AG04449 (cell line): ENCODE measurements at regions not wholly inside any gene's neighbourhood (a gene's known extent, or its start where the extent isn't known, plus 50 kb on each side); places are given as distances from the start of the nearest gene placed in this dataset.
"Not testable (repeated sequence)": the region's sequence is repeated elsewhere in the genome, so short reads cannot be mapped to it uniquely, and the experiment has no call there.

ENCODE experiments used
- CTCF ChIA-PET: fragments of 350-600 bp; formaldehyde crosslinking; extraction: SDS; loops from one replicate; lab custom pipeline; 2021; ENCODE audit warnings: antibody characterized with exemption; lab: Yijun Ruan, JAX
- POLR2A ChIA-PET: fragments of 400-600, 350-600 bp; formaldehyde crosslinking; extraction: SDS; loops from one replicate; lab custom pipeline; 2020; ENCODE audit warnings: antibody characterized with exemption, inconsistent platforms; lab: Yijun Ruan, JAX
- DNase-seq: peaks from one replicate; pipeline ENCODE4 v3.0.0-alpha.2; 2010; ENCODE audit warnings: low read depth, low spot score
- H3K4me3 ChIP-seq: 2 replicates; pipeline ENCODE4 v1.5.1; 2011; ENCODE audit warnings: low read depth, mild to moderate bottlenecking, control low read depth, low read length
- TF ChIP-seq, protein P1 (sequence below): IDR thresholded peaks from one replicate; pipeline ENCODE4 v1.5.1; 2011; ENCODE audit warnings: mild to moderate bottlenecking, moderate library complexity, low read length, control low read depth, inconsistent platforms; ENCODE audit not compliant: insufficient read depth; ENCODE audit errors: missing control alignments

DNA sequence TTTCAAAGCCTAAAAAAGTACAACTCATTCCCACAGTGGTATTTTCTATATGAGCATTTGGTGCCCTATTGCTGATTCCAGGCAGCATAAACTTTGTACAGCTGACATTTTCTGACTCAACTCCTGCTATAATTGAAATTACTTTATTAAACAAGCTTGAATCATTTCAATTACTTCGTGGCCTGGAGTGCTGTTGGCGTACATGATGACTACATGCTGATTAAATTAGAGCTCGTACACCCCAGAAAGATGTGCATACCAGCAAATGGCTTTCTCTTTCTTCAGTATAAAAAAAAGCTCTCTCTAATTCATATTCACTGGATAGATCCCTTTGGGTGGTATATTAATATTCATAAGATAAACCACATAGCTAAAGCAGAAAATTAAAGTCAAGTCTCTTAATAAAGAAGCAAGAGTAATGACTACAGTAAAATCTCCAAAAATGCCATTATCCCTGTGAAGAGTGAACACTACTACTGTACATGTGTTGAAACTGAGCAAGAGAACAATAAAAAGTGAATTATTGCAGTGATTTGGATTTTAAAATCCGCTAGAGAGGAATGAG, 245.0 kb upstream of the IGFBP7 start:
- no peak overlapping the region for H3K4me3 ChIP-seq
- POLR2A ChIA-PET, result no interaction called here
- TF ChIP-seq, protein P1, sequence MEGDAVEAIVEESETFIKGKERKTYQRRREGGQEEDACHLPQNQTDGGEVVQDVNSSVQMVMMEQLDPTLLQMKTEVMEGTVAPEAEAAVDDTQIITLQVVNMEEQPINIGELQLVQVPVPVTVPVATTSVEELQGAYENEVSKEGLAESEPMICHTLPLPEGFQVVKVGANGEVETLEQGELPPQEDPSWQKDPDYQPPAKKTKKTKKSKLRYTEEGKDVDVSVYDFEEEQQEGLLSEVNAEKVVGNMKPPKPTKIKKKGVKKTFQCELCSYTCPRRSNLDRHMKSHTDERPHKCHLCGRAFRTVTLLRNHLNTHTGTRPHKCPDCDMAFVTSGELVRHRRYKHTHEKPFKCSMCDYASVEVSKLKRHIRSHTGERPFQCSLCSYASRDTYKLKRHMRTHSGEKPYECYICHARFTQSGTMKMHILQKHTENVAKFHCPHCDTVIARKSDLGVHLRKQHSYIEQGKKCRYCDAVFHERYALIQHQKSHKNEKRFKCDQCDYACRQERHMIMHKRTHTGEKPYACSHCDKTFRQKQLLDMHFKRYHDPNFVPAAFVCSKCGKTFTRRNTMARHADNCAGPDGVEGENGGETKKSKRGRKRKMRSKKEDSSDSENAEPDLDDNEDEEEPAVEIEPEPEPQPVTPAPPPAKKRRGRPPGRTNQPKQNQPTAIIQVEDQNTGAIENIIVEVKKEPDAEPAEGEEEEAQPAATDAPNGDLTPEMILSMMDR, result no peak
- CTCF ChIA-PET, result interaction anchor here (1.2 kb wide), 1 partner anchor 192 kb away, joined by 6 read pairs; no protein-coding TSS in a partner anchor
- DNase-seq, result no peak

DNA sequence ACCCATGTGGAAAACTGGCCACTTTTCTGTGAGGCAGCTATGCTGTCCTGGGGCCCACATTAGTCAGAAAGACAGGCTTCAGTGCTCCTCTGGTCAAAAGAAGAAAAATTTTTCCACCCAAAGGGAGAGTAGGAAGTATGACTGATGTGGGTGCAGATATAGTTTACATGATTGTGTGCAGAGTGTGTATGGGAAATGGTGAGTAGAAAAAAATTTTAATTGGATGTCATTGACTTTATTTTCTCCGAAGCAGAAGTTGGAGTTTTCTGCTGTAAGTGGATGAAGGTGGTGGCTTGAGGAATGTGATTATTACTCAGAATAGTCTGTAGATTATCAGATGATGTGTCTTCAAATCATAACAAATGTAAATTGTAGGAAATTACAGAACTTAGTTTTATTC, 241.5 kb upstream of the IGFBP7 start:
- TF ChIP-seq, protein P1, result no peak
- CTCF ChIA-PET, result interaction anchor here (1.7 kb wide), 1 partner anchor 12 kb away, joined by 4 read pairs; no protein-coding TSS in a partner anchor
- POLR2A ChIA-PET, result no interaction called here
- no peak for DNase-seq
- no peak overlapping the region for H3K4me3 ChIP-seq

DNA sequence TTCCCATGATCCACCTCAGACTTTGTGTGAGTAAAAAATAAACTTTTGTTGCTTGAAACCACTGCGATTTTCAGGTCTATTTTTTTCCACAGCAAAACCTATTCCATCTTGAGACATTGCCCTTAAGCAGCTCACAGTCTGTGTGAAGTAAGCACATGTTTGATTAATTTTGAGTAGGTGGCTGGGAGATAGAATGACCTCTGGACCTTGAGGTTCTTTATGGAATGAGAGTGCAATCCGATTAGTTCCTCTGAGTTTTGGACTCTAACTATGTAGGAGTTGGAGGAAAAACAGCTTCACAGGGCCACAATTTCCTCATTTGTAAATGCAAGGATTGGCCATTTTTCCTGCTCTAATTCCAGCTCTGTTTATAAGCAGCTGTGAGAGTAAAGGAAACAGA, 234.1 kb upstream of the IGFBP7 start:
- POLR2A ChIA-PET, result no interaction called here

DNA sequence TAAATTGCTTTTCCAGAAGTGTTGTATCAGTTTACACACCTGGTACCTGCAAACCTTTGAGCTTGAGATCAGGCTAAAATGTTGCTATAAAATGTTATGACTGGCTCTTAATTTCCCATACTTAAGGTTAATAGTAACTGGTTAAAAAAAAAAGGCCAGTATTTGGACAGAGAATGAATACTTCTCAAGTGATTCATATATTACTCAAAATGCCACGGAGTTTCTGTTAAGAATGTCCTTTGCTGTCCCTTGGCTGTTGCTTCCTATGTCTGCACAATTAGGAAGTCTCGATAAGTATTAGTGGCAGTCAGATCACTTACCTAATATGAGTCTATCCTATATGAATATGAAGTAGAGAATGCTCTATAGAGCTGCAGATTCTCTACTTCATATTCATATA, 232.2 kb upstream of the IGFBP7 start:
- ChIA-PET POLR2A (interaction anchor here (0.6 kb wide), 1 partner anchor 33 kb away, joined by 3 read pairs; no protein-coding TSS in a partner anchor), CTCF (no interaction called here)
- DNase-seq, result no peak
- no peak overlapping the region for H3K4me3 ChIP-seq
- TF ChIP-seq, protein P1, result no peak

More for the DNA sequence above, 234.1 kb upstream of the IGFBP7 start:
- CTCF ChIA-PET, result no interaction called here
- H3K4me3 ChIP-seq, result no peak overlapping the region
- DNase-seq, result no peak
- TF ChIP-seq, protein P1, result no peak

DNA sequence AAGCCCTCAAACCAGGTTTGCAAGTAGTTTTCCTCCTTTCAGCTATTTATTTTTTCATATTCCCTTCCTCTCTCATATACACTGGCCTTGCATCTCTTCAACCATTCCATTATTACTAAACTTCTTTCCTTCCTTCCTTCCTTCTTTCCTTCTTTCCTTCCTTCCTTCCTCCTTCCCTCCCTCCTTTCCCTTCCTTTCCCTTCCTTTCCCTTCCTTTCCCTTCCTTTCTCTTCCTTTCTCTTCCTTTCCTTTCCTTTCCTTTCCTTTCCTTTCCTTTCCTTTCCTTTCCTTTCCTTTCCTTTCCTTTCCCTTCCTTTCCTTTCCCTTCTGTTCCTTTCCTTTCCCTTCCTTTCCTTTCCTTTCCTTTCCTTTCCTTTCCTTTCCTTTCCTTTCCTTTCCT, 228.7 kb upstream of the IGFBP7 start:
- POLR2A ChIA-PET, H3K4me3 ChIP-seq, CTCF ChIA-PET, DNase-seq: not testable (repeated sequence)

DNA sequence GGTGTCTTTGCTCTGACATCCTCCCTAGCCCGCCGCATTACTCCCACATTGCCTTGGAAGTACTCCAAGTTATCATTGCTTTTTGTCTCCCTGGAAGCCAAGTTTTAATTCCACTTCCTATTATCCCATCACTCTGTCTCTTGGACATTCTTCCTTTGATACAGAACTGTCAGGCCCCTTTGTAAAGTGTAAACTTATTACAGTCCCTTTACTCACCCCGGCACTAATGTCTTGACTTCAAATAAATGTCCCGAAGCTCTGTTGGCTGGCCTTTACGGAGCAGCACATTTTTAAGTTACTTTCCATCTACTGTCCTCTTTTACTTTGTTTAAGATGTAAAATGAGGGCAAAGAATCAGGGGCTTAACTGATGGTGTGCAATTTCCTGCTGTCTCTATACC, 223.5 kb upstream of the IGFBP7 start:
- H3K4me3 ChIP-seq, result no peak overlapping the region
- ChIA-PET POLR2A (no interaction called here), CTCF (no interaction called here)
- TF ChIP-seq, protein P1, result no peak
- no peak for DNase-seq

DNA sequence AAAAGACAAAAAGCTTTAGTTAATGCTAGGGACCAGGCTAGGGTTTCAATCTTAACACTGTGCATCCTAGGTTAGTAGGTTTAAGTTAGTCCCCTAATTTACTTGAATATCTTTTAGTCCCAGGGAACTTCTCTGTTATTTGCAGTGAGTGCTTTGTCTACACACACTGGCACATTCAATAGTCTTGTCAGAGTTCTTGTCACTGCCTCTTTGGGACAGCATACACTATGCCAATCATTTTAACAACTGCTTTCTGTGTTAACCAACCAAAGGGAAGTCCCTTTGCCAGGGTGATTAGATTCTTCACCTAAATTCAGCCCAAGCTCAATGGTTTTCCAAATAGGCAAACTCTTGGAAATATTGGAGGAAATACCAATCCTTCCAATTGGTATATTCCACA, 221.8 kb upstream of the IGFBP7 start:
- no peak for DNase-seq
- POLR2A ChIA-PET, result no interaction called here
- TF ChIP-seq, protein P1, result no peak
- CTCF ChIA-PET, result no interaction called here
- no peak overlapping the region for H3K4me3 ChIP-seq
